ENCODE measurements at regions not wholly inside any gene's neighbourhood (a gene's known extent, or its start where the extent isn't known, plus 50 kb on each side); places are given as distances from the start of the nearest gene placed in this dataset.

- TF ChIP-seq PBX3 (IDR thresholded peaks at IDR 0.05) = 0 out of 2 replicates have a peak, but pooled peaks have one; percentile 41
- TF ChIP-seq NPAS2 (CRISPR knock-in tag; IDR thresholded peaks at IDR 0.05; ENCODE audit: borderline replicate concordance) = no peak
- no peak for TF ChIP-seq SREBF2 (IDR thresholded peaks at IDR 0.05)
- peak; percentile 93 for TF ChIP-seq MAX (IDR thresholded peaks at IDR 0.05)
- no peak for TF ChIP-seq RARB (CRISPR knock-in tag; IDR thresholded peaks at IDR 0.05)
- no peak for TF ChIP-seq MAFK (IDR thresholded peaks at IDR 0.05; ENCODE audit: partially characterized antibody)
- TF ChIP-seq USF2 (IDR thresholded peaks at IDR 0.05) = no peak
- TF ChIP-seq JUNB (IDR thresholded peaks at IDR 0.05) = peak; percentile 85
- peak; percentile 52 for TF ChIP-seq SMC3 (IDR thresholded peaks at IDR 0.05)
- peak; percentile 67 to 77; a peak in 2 of 5 replicates for TF ChIP-seq EP300 (IDR thresholded peaks at IDR 0.05)
- TF ChIP-seq ATOH8 (CRISPR knock-in tag; IDR thresholded peaks at IDR 0.05; ENCODE audit: low read depth) = no peak
Measured at GRCh38 chr2:234840336-234840735, 111.5 kb upstream of the SH3BP4 start (continued).

GRCh38 chr2:234839285-234839684, 112.5 kb upstream of the SH3BP4 start:
- POLR2A ChIA-PET = no interaction called here
- peak overlapping the region; percentile 66 for H3K4me2 ChIP-seq
- peak overlapping the region; percentile 78 to 89 for H3K27ac ChIP-seq
- 52% methylated on average over 4 of the region's 4 CpGs for WGBS (ENCODE audit: missing lambda C conversion rate)
- H3K4me3 ChIP-seq = no peak overlapping the region
- CTCF ChIA-PET = interaction anchor here (1.7 to 6.8 kb wide), 2 partner anchors 42 to 289 kb away, joined by 4 to 28 read pairs; no protein-coding TSS in a partner anchor
- peaks cover 60% of the 10 kb centered on the region for H3K4me1 ChIP-seq
- ATAC-seq = no peak
- peak in 1 of 2 experiments; percentile 62 for DNase-seq (ENCODE audit: low read depth in 1 of 2, low spot score in 1 of 2)
- peak; percentile 23 for FAIRE-seq
- no peaks in the 10 kb centered on the region for H3K9me3 ChIP-seq
- TF ChIP-seq CHD4 (IDR thresholded peaks at IDR 0.05; ENCODE audit: borderline replicate concordance) (no peak), JUN (IDR thresholded peaks at IDR 0.05) (peak in 1 of 2 experiments; percentile 50; a peak in 1 of 5 replicates), EHF (CRISPR knock-in tag; IDR thresholded peaks at IDR 0.05) (no peak), KDM5A (IDR thresholded peaks at IDR 0.05) (no peak), MYC (IDR thresholded peaks at IDR 0.05; ENCODE audit: borderline replicate concordance, low read length) (no peak), CTCF (IDR thresholded peaks at IDR 0.05) (no peak), SREBF2 (IDR thresholded peaks at IDR 0.05) (no peak), ATOH8 (CRISPR knock-in tag; IDR thresholded peaks at IDR 0.05; ENCODE audit: low read depth) (no peak), RFX5 (IDR thresholded peaks at IDR 0.05) (no peak), SMC3 (IDR thresholded peaks at IDR 0.05) (no peak), RARB (CRISPR knock-in tag; IDR thresholded peaks at IDR 0.05) (no peak), RAD21 (conservative IDR thresholded peaks at IDR 0.05 in 1 of 2, IDR thresholded peaks at IDR 0.05 in 1 of 2) (no peak; a peak in 1 of 5 replicates), CBX8 (IDR thresholded peaks at IDR 0.05) (no peak), POLR2A (IDR thresholded peaks at IDR 0.05; ENCODE audit: low read length) (no peak), MAFK (IDR thresholded peaks at IDR 0.05; ENCODE audit: partially characterized antibody) (no peak), ZFP36 (IDR thresholded peaks at IDR 0.05; ENCODE audit: borderline replicate concordance, partially characterized antibody) (no peak), FOXS1 (CRISPR knock-in tag; IDR thresholded peaks at IDR 0.05) (no peak), E2F6 (IDR thresholded peaks at IDR 0.05; ENCODE audit: borderline replicate concordance, low read depth) (no peak), PBX3 (IDR thresholded peaks at IDR 0.05) (no peak), NFE2L2 (conservative IDR thresholded peaks at IDR 0.05; ENCODE audit: low read length) (no peak), CEBPB (IDR thresholded peaks at IDR 0.05) (peak; percentile 23 to 24; a peak in 2 of 4 replicates), MAX (IDR thresholded peaks at IDR 0.05) (no peak), BCL3 (IDR thresholded peaks at IDR 0.05) (no peak), USF2 (IDR thresholded peaks at IDR 0.05) (no peak), NPAS2 (CRISPR knock-in tag; IDR thresholded peaks at IDR 0.05; ENCODE audit: borderline replicate concordance) (no peak), JUNB (IDR thresholded peaks at IDR 0.05) (peak; percentile 26; the same call in 1 of the 2 replicates), EP300 (IDR thresholded peaks at IDR 0.05) (peak; percentile 72 to 76; a peak in 3 of 5 replicates)
